MM.1S (cell line): ENCODE measurements at regions not wholly inside any gene's neighbourhood (a gene's known extent, or its start where the extent isn't known, plus 50 kb on each side); places are given as distances from the start of the nearest gene placed in this dataset.

Experiments
- CTCF ChIP-seq: fragments of 300-600 bp; sonication (generic); IDR thresholded peaks from 2 replicates; pipeline ENCODE4 v1.5.1; 2016; ENCODE audit warnings: antibody characterized with exemption, low read length, mixed read lengths
- EZH2 ChIP-seq: fragments of 300-600 bp; sonication (generic); optimal IDR thresholded peaks from 2 replicates; pipeline ENCODE3; 2017; ENCODE audit warnings: low read depth, mild to moderate bottlenecking, antibody characterized with exemption, low read length, mixed read lengths

GRCh38 chr2:4883375-4883774, 808.8 kb upstream of the SOX11 start:
- TF ChIP-seq EZH2 (no peak), CTCF (no peak)
